ENCODE measurements at regions not wholly inside any gene's neighbourhood (a gene's known extent, or its start where the extent isn't known, plus 50 kb on each side); places are given as distances from the start of the nearest gene placed in this dataset.
A peak's percentile ranks its signal among the peaks of the same experiment; 100 is the strongest.
"Not testable (repeated sequence)": the region's sequence is repeated elsewhere in the genome, so short reads cannot be mapped to it uniquely, and the experiment has no call there.

DNA sequence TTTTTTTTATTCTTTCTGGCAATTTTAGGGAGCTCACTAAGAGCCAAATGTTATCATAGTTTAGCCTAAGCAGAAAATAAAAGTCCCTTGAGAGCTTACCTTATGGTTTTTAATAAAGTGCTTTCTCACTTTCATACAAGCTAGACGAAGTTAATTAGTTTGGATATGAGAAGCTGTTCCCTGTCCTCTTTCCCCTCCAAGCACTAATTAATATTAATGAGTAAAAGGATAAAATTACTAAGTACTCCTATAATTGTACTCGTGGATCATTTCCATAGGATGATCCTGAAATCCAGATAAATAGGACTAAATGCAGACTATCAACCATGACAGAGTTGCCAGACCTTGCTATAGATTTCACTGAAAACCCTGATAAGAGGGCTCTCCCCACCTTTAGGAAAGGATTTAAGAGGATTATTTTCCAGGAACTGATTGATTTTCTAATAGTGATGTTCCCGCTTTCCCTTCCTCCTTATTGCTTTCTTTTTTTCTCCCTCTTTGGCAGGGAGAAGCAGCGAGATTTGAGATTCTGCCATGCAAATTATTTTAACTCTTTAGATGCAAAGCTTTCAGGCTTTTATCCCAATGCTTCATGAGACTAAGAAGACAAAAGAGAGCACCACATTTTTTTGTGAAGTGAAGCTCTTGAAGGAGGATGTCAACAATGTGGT, 58.3 kb upstream of the HECW1 start:
- no peak for DNase-seq

DNA sequence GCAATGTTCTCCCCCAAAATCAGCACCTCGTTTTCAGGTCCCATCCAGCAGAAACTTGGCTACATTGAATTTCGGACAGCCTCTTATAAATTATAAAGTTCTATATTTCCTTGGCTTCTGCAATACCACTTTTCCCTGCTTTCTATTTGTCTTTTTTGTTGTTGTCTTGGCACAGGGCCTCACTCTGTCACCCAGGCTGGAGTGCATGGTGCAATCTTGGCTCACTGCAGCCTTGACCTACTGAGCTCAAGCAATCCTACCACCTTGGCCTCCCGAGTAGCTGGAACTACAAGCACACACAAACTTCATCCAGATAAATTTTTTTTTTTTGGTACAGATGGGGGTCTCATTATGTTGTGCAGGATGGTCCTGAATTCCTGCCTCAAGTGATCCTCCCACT, 55.3 kb upstream of the HECW1 start:
- DNase-seq, result no peak

DNA sequence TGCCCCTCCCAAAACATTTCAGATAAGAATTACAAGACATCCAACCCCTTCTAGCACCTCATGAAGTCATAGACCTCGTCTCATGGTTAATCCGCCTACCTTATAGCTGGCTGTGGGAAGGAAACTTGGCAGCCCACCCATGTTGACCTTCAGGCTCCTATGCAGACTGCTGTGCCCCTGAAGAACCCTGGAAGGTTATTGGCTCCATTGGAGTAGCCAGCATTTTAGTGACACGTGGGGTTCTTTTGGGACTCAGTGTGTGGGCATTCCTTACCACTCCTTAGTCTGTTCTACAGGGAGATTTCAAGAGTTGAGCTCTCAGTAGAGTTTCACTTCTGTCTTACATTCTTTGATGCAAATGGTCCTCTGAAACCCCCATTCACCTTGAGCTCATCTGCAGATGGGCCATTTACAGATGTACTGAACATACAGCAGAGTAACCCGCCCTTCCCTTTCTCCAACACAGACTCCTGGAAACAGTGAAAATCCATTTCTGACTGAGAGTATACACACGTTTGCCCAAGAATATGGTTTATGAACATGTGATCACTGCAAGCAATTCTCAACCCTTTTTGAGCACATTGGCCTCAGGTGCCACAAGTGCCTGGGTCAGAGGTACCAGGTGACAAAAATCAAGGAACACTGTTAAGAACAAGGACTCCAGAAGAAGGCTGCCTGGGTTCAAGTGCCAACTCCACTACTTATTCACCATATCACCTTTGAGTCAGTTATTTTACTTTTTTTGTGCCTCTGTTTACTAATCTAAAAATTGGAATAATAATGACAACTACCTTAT, 54.0 kb upstream of the HECW1 start:
- DNase-seq, result peak; percentile 4

DNA sequence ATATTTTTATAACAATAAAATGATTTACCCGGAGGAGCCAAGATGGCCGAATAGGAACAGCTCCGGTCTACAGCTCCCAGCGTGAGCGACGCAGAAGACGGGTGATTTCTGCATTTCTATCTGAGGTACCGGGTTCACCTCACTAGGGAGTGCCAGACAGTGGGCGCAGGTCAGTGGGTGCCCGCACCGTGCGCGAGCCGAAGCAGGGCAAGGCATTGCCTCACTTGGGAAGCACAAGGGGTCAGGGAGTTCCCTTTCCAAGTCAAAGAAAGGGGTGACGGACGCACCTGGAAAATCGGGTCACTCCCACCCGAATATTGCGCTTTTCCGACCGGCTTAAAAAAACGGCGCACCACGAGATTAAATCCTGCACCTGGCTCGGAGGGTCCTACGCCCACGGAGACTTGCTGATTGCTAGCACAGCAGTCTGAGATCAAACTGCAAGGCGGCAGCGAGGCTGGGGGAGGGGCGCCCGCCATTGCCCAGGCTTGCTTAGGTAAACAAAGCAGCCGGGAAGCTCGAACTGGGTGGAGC, 53.3 kb upstream of the HECW1 start:
- not testable (repeated sequence) for DNase-seq
